H1 (cell line): ENCODE measurements at regions not wholly inside any gene's neighbourhood (a gene's known extent, or its start where the extent isn't known, plus 50 kb on each side); places are given as distances from the start of the nearest gene placed in this dataset.

Experiments
- CTCF ChIA-PET: fragments of 300-600 bp; sonication (Branson Sonifier 250); formaldehyde crosslinking; loops from one replicate; lab custom pipeline; 2021; ENCODE audit not compliant: partially characterized antibody; lab: Charles Lee
- POLR2A ChIA-PET: fragments of 300-600 bp; sonication (Branson Sonifier 250); formaldehyde crosslinking; loops from one replicate; lab custom pipeline; 2021; ENCODE audit warnings: inconsistent platforms; ENCODE audit not compliant: partially characterized antibody; lab: Charles Lee
- DNase-seq, 2 experiments: peaks; one replicate each; pipeline versions ENCODE4 v3.0.0 to v3.0.0-alpha.2; 2010 to 2022; ENCODE audit warnings: low spot score in 2 of 2, low read depth in 1 of 2, mixed read lengths in 1 of 2
- FAIRE-seq: peaks from 2 replicates; lab custom pipeline; 2011; peaks lifted over from hg19 to GRCh38; lab: Jason Lieb, UNC
- H2AFZ ChIP-seq: 2 replicates; pipeline ENCODE4 v1.8.1; 2012; ENCODE audit warnings: low read length, inconsistent platforms
- H2AK5ac ChIP-seq: 2 replicates; pipeline ENCODE4 v1.6.1; 2013; ENCODE audit warnings: low read depth, low read length
- H2BK120ac ChIP-seq: replicated peaks from 2 replicates; pipeline ENCODE3; 2013; ENCODE audit warnings: low read depth, low read length, inconsistent platforms
- H2BK12ac ChIP-seq: 2 replicates; pipeline ENCODE4 v1.6.1; 2013; ENCODE audit warnings: low read depth, low read length
- H2BK15ac ChIP-seq: 2 replicates; pipeline ENCODE4 v1.6.1; 2013; ENCODE audit warnings: low read length
- H2BK20ac ChIP-seq: 2 replicates; pipeline ENCODE4 v1.6.1; 2013; ENCODE audit warnings: low read length
- H2BK5ac ChIP-seq: 2 replicates; pipeline ENCODE4 v1.6.1; 2013; ENCODE audit warnings: low read depth, low read length
- H3K14ac ChIP-seq: 2 replicates; pipeline ENCODE4 v1.6.1; 2013; ENCODE audit warnings: inconsistent platforms; ENCODE audit not compliant: insufficient read length
- H3K18ac ChIP-seq: 2 replicates; pipeline ENCODE4 v1.6.1; 2013; ENCODE audit warnings: low read length; ENCODE audit errors: extremely low read depth
- H3K23ac ChIP-seq: 2 replicates; pipeline ENCODE4 v1.6.1; 2013; ENCODE audit warnings: inconsistent platforms; ENCODE audit not compliant: insufficient read length
- H3K23me2 ChIP-seq: 2 replicates; pipeline ENCODE4 v1.6.1; 2013; ENCODE audit warnings: low read depth, low read length
- H3K27ac ChIP-seq: 2 replicates; pipeline ENCODE4 v1.6.1; 2011; ENCODE audit warnings: low read depth, low read length, inconsistent platforms
- H3K27me3 ChIP-seq, 4 experiments: replicated peaks in 1 of 4; 1 replicate in 1 of 4; 2 replicates in 3 of 4; pipeline versions ENCODE4 v1.6.1 to v1.8.1; 2011 to 2013; ENCODE audit warnings: low read length in 3 of 4, mild to moderate bottlenecking in 3 of 4, inconsistent platforms in 2 of 4, mixed read lengths in 2 of 4, moderate library complexity in 1 of 4; ENCODE audit not compliant: control insufficient read depth in 3 of 4, insufficient read depth in 3 of 4; ENCODE audit errors: extremely low read depth in 1 of 4
- H3K36me3 ChIP-seq, 4 experiments: 2 replicates each; pipeline versions ENCODE4 v1.6.1 to v1.8.1; 2011 to 2013; ENCODE audit warnings: mild to moderate bottlenecking in 4 of 4, low read length in 3 of 4, moderate library complexity in 2 of 4, control low read depth in 1 of 4, inconsistent platforms in 1 of 4; ENCODE audit not compliant: insufficient read depth in 4 of 4, control insufficient read depth in 2 of 4
- H3K4ac ChIP-seq: replicated peaks from 2 replicates; pipeline ENCODE3; 2013; ENCODE audit warnings: low read length, low read depth, mixed read lengths, inconsistent platforms; ENCODE audit not compliant: insufficient read length
- H3K4me1 ChIP-seq, 4 experiments: replicated peaks in 1 of 4; 1 replicate in 1 of 4; 2 replicates in 3 of 4; pipeline versions ENCODE4 v1.6.1 to v1.8.1; 2011 to 2013; ENCODE audit warnings: low read length in 3 of 4, inconsistent platforms in 2 of 4, mixed read lengths in 1 of 4; ENCODE audit not compliant: insufficient read depth in 4 of 4, control insufficient read depth in 3 of 4
- H3K4me2 ChIP-seq, 2 experiments: 2 replicates each; pipeline versions ENCODE4 v1.6.1 to v1.8.1; 2011 to 2013; ENCODE audit warnings: low read depth in 2 of 2, low read length in 2 of 2, control low read depth in 1 of 2, inconsistent platforms in 1 of 2, mild to moderate bottlenecking in 1 of 2; ENCODE audit not compliant: insufficient read depth in 1 of 2
- H3K4me3 ChIP-seq, 4 experiments: fragments of 200-600, 300-600 bp in 1 of 4; sonication (generic), shearing (Covaris generic), sonication (Bioruptor Twin) in 1 of 4; 2 replicates each; pipeline versions ENCODE4 v1.5.1 to v1.8.1; 2011 to 2016; ENCODE audit warnings: low read length in 4 of 4, low read depth in 3 of 4, control low read depth in 2 of 4, inconsistent platforms in 2 of 4, mild to moderate bottlenecking in 2 of 4, mixed read lengths in 1 of 4, moderate library complexity in 1 of 4; ENCODE audit not compliant: insufficient read depth in 2 of 4; ENCODE audit errors: extremely low read depth in 1 of 4
- H3K56ac ChIP-seq: replicated peaks from 2 replicates; pipeline ENCODE3; 2013; ENCODE audit warnings: low read depth, mild to moderate bottlenecking, mixed read lengths, low read length, inconsistent platforms; ENCODE audit not compliant: insufficient read length
- H3K79me1 ChIP-seq: 2 replicates; pipeline ENCODE4 v1.6.1; 2013; ENCODE audit warnings: low read depth, low read length, control low read depth
- H3K79me2 ChIP-seq, 2 experiments: 2 replicates each; pipeline versions ENCODE4 v1.6.1 to v1.8.1; 2012 to 2013; ENCODE audit warnings: low read length in 2 of 2, mild to moderate bottlenecking in 2 of 2, inconsistent platforms in 1 of 2; ENCODE audit not compliant: insufficient read depth in 2 of 2, control insufficient read depth in 1 of 2
- H3K9ac ChIP-seq, 4 experiments: replicated peaks in 1 of 4; 1 replicate in 1 of 4; 2 replicates in 3 of 4; pipeline versions ENCODE4 v1.6.1 to v1.8.1; 2011 to 2013; ENCODE audit warnings: low read depth in 3 of 4, low read length in 3 of 4, control low read depth in 2 of 4, mild to moderate bottlenecking in 2 of 4, moderate library complexity in 2 of 4, inconsistent platforms in 1 of 4; ENCODE audit errors: extremely low read depth in 1 of 4
- H3K9me3 ChIP-seq, 2 experiments: 2 replicates each; pipeline versions ENCODE4 v1.6.1 to v1.8.1; 2012 to 2013; ENCODE audit warnings: mild to moderate bottlenecking in 2 of 2, moderate library complexity in 2 of 2, control low read depth in 1 of 2, inconsistent platforms in 1 of 2, low read depth in 1 of 2, low read length in 1 of 2, mixed read lengths in 1 of 2; ENCODE audit not compliant: insufficient read depth in 2 of 2
- H4K20me1 ChIP-seq, 2 experiments: replicated peaks in 1 of 2; 2 replicates each; pipeline versions ENCODE3 to v1.8.1; 2011 to 2013; ENCODE audit warnings: inconsistent platforms in 2 of 2, low read length in 2 of 2, mild to moderate bottlenecking in 1 of 2; ENCODE audit not compliant: insufficient read depth in 2 of 2, control insufficient read depth in 1 of 2
- H4K5ac ChIP-seq: 2 replicates; pipeline ENCODE4 v1.6.1; 2013; ENCODE audit warnings: low read length, low read depth, mixed read lengths, inconsistent platforms; ENCODE audit not compliant: insufficient read length
- H4K8ac ChIP-seq: 2 replicates; pipeline ENCODE4 v1.8.0; 2013; ENCODE audit warnings: mild to moderate bottlenecking, moderate library complexity, low read length, inconsistent platforms; ENCODE audit not compliant: insufficient read depth; ENCODE audit errors: extremely low read depth
- H4K91ac ChIP-seq: replicated peaks from 2 replicates; pipeline ENCODE3; 2013; ENCODE audit warnings: low read length, mixed read lengths, inconsistent platforms; ENCODE audit not compliant: insufficient read length
- BRCA1 ChIP-seq: IDR thresholded peaks from 2 replicates; pipeline ENCODE4 v1.6.1; 2012; ENCODE audit warnings: low read depth, low read length, improper control_type of control experiment
- CTBP2 ChIP-seq: IDR thresholded peaks from 2 replicates; pipeline ENCODE4 v1.7.0; 2011; ENCODE audit warnings: borderline replicate concordance, mild to moderate bottlenecking, moderate library complexity, mixed read lengths, low read length; ENCODE audit not compliant: insufficient read depth, insufficient read length
- GTF2F1 ChIP-seq: IDR thresholded peaks from 2 replicates; pipeline ENCODE4 v1.6.1; 2012; ENCODE audit warnings: low read depth, low read length, improper control_type of control experiment, borderline replicate concordance
- JUND ChIP-seq: IDR thresholded peaks from 2 replicates; pipeline ENCODE4 v1.6.1; 2011; ENCODE audit warnings: mild to moderate bottlenecking, improper control_type of control experiment, low read length
- MAX ChIP-seq: IDR thresholded peaks from 2 replicates; pipeline ENCODE4 v1.6.1; 2012; ENCODE audit warnings: inconsistent platforms
- POLR2A ChIP-seq, 2 experiments: IDR thresholded peaks; 1 replicate in 1 of 2; 2 replicates in 1 of 2; pipeline ENCODE4 v1.6.1; 2011; ENCODE audit warnings: low read depth in 2 of 2, low read length in 2 of 2, mild to moderate bottlenecking in 2 of 2; ENCODE audit errors: control extremely low read depth in 1 of 2
- POU5F1 ChIP-seq: IDR thresholded peaks from 2 replicates; pipeline ENCODE4 v1.6.1; 2011; ENCODE audit warnings: low read depth, mild to moderate bottlenecking, low read length, moderate library complexity
- RBBP5 ChIP-seq: IDR thresholded peaks from 2 replicates; pipeline ENCODE4 v1.7.1; 2012; ENCODE audit warnings: low read depth, mild to moderate bottlenecking, inconsistent platforms, low read length, moderate library complexity, borderline replicate concordance
- SP1 ChIP-seq: IDR thresholded peaks from 2 replicates; pipeline ENCODE4 v1.6.1; 2011; ENCODE audit warnings: low read depth, low read length
- SUZ12 ChIP-seq: fragments of 200-600 bp; sonication (generic); IDR thresholded peaks from 2 replicates; pipeline ENCODE4 v1.6.1; 2012; ENCODE audit warnings: mild to moderate bottlenecking, inconsistent platforms, low read length, moderate library complexity, mixed read lengths
- YY1 ChIP-seq: IDR thresholded peaks from 2 replicates; pipeline ENCODE4 v1.6.1; 2011; ENCODE audit warnings: low read depth, mild to moderate bottlenecking, low read length
- WGBS, 2 experiments: shearing (Covaris generic) in 1 of 2; methylation state at CpG; one replicate each; pipeline versions ENCODE4 v1.1.6 to v1.1.7; 2013 to 2015; ENCODE audit warnings: low lambda C conversion rate in 2 of 2, mixed read lengths in 2 of 2, inconsistent platforms in 1 of 2, low coverage in 1 of 2, missing lambda C conversion rate in 1 of 2; ENCODE audit not compliant: insufficient replicate concordance in 2 of 2, insufficient coverage in 1 of 2, insufficient read length in 1 of 2; ENCODE audit errors: extremely low coverage in 1 of 2, missing lambda C conversion rate in 1 of 2; 5-methylcytosine and 5-hydroxymethylcytosine counted together

GRCh38 chr13:107901230-107901629, 314.1 kb downstream of the LIG4 start:
- H2BK20ac ChIP-seq, result no peak overlapping the region
- no peaks in the 10 kb centered on the region for H3K27me3 ChIP-seq
- no peak overlapping the region for H3K4ac ChIP-seq
- no peak overlapping the region for H4K91ac ChIP-seq
- H4K5ac ChIP-seq, result no peak overlapping the region
- no peak for TF ChIP-seq POLR2A (IDR thresholded peaks at IDR 0.05; ENCODE audit: control extremely low read depth in 1 of 2, low read depth in 2 of 2, low read length in 2 of 2)
- no peak for TF ChIP-seq CTBP2
- no peak for TF ChIP-seq SUZ12
- no peak for TF ChIP-seq BRCA1
- no peak for TF ChIP-seq JUND
- TF ChIP-seq POU5F1, result no peak
- TF ChIP-seq GTF2F1, result no peak
- TF ChIP-seq RBBP5, result no peak
- TF ChIP-seq MAX, result no peak
- no peak for TF ChIP-seq SP1
- no peak for TF ChIP-seq YY1
- no peak overlapping the region for H3K4me3 ChIP-seq
- H3K56ac ChIP-seq, result no peak overlapping the region
- no peak overlapping the region for H3K18ac ChIP-seq
- H2BK12ac ChIP-seq, result no peak overlapping the region
- H4K8ac ChIP-seq, result no peak overlapping the region
- no peak overlapping the region for H3K23ac ChIP-seq
- no peaks in the 10 kb centered on the region for H4K20me1 ChIP-seq
- H3K4me1 ChIP-seq, result no peaks in the 10 kb centered on the region
- no peak overlapping the region for H2BK120ac ChIP-seq
- no peaks in the 10 kb centered on the region for H3K36me3 ChIP-seq
- no peak overlapping the region for H2BK15ac ChIP-seq
- no peak overlapping the region for H3K27ac ChIP-seq
- H2AK5ac ChIP-seq, result no peak overlapping the region
- no peak overlapping the region for H3K9ac ChIP-seq
- H2AFZ ChIP-seq, result no peak overlapping the region
- FAIRE-seq, result no peak
- H2BK5ac ChIP-seq, result no peak overlapping the region
- no peak overlapping the region for H3K14ac ChIP-seq
- H3K4me2 ChIP-seq, result no peak overlapping the region
- H3K79me2 ChIP-seq, result no peaks in the 10 kb centered on the region
- DNase-seq, result no peak
- POLR2A ChIA-PET, result no interaction called here
- CTCF ChIA-PET, result interaction anchor here (0.7 to 1.9 kb wide), 2 partner anchors 45 to 255 kb away, joined by 3 to 6 read pairs; no protein-coding TSS in a partner anchor
- H3K23me2 ChIP-seq, result no peaks in the 10 kb centered on the region
- no peaks in the 10 kb centered on the region for H3K79me1 ChIP-seq
- H3K9me3 ChIP-seq, result no peaks in the 10 kb centered on the region
- WGBS, 2 experiments, result 91% methylated on average over 2 of the region's 2 CpGs; no CpG with 5 or more reads in 1 of the 2 experiments
